Gastrocnemius medialis (tissue), 4 donors: ENCODE measurements at regions not wholly inside any gene's neighbourhood (a gene's known extent, or its start where the extent isn't known, plus 50 kb on each side); places are given as distances from the start of the nearest gene placed in this dataset.

ENCODE experiments used
- POLR2A ChIP-seq, 2 donors: fragments of 450-650 bp; IDR thresholded peaks; one replicate each; pipeline ENCODE4 v1.6.1; 2017; ENCODE audit warnings: antibody characterized with exemption in 2 of 2, mild to moderate bottlenecking in 2 of 2, moderate library complexity in 2 of 2
- TF ChIP-seq, protein P1 (sequence below), 5 experiments: fragments of 450-650 bp in 3 of 5; fragments of 200-600 bp in 2 of 5; sonication (generic) in 2 of 5; IDR thresholded peaks in 4 of 5; conservative IDR thresholded peaks in 1 of 5; 1 replicate in 4 of 5; 2 replicates in 1 of 5; pipeline ENCODE4 v1.5.1; 2016 to 2019; ENCODE audit warnings: antibody characterized with exemption in 5 of 5, mild to moderate bottlenecking in 3 of 5, moderate library complexity in 3 of 5

DNA sequence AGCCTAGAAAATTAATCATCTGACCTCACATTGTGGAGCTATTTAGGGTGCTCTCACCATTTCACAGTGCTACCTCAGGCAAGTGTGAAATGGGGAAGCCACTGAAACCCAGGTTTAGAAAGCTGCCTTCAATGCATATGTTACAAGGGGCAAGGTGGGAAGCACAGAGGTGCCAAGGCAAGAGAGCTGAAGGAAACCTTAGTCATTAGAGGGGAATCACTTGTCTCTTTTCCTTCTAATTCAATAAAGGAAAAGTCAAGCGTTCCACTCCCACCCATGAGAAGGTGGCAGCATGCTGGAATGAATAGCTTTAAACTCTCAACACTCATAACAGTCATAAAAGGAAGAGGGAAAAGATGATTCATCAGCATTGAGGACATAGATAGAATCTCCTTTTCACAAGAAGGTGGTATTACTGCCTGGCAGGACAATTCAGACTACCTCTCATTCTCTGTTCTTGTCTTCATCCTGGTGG, 251.9 kb upstream of the IRAK1BP1 start:
- TF ChIP-seq, protein P1, sequence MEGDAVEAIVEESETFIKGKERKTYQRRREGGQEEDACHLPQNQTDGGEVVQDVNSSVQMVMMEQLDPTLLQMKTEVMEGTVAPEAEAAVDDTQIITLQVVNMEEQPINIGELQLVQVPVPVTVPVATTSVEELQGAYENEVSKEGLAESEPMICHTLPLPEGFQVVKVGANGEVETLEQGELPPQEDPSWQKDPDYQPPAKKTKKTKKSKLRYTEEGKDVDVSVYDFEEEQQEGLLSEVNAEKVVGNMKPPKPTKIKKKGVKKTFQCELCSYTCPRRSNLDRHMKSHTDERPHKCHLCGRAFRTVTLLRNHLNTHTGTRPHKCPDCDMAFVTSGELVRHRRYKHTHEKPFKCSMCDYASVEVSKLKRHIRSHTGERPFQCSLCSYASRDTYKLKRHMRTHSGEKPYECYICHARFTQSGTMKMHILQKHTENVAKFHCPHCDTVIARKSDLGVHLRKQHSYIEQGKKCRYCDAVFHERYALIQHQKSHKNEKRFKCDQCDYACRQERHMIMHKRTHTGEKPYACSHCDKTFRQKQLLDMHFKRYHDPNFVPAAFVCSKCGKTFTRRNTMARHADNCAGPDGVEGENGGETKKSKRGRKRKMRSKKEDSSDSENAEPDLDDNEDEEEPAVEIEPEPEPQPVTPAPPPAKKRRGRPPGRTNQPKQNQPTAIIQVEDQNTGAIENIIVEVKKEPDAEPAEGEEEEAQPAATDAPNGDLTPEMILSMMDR (IDR thresholded peaks at IDR 0.05 in 4 of 5, conservative IDR thresholded peaks at IDR 0.05 in 1 of 5): no peak
- TF ChIP-seq POLR2A (IDR thresholded peaks at IDR 0.05): no peak
